Neuronal stem cell (in vitro differentiated cells): ENCODE measurements at regions not wholly inside any gene's neighbourhood (a gene's known extent, or its start where the extent isn't known, plus 50 kb on each side); places are given as distances from the start of the nearest gene placed in this dataset.

Experiments used
- DNase-seq: peaks from one replicate; pipeline ENCODE4 v3.0.0-alpha.2; 2013; ENCODE audit warnings: low spot score
- H2AFZ ChIP-seq: one replicate; pipeline ENCODE4 v1.6.1; 2013; ENCODE audit warnings: mild to moderate bottlenecking, low read length, inconsistent platforms
- H2AK5ac ChIP-seq: 2 replicates; pipeline ENCODE4 v1.6.1; 2013; ENCODE audit warnings: low read depth, mild to moderate bottlenecking, inconsistent platforms, low read length, moderate library complexity, mixed read lengths
- H2BK120ac ChIP-seq: 2 replicates; pipeline ENCODE4 v1.6.1; 2013; ENCODE audit warnings: low read depth, mild to moderate bottlenecking, inconsistent platforms, low read length, moderate library complexity, mixed read lengths
- H2BK12ac ChIP-seq: one replicate; pipeline ENCODE4 v1.6.1; 2013; ENCODE audit warnings: low read length, inconsistent platforms
- H2BK15ac ChIP-seq: 2 replicates; pipeline ENCODE4 v1.6.1; 2013; ENCODE audit warnings: mild to moderate bottlenecking, low read length, inconsistent platforms, mixed read lengths
- H2BK5ac ChIP-seq: one replicate; pipeline ENCODE4 v1.6.1; 2013; ENCODE audit warnings: inconsistent platforms, mild to moderate bottlenecking, low read length, moderate library complexity
- H3K14ac ChIP-seq: one replicate; pipeline ENCODE4 v1.6.1; 2013; ENCODE audit warnings: low read length, inconsistent platforms
- H3K18ac ChIP-seq: 2 replicates; pipeline ENCODE4 v1.6.1; 2013; ENCODE audit warnings: low read length, inconsistent platforms
- H3K23ac ChIP-seq: 2 replicates; pipeline ENCODE4 v1.6.1; 2013; ENCODE audit warnings: low read depth, mild to moderate bottlenecking, mixed read lengths, low read length, inconsistent platforms; ENCODE audit not compliant: poor library complexity
- H3K27ac ChIP-seq: replicated peaks from 3 replicates; pipeline ENCODE4 v1.5.1; 2013; ENCODE audit warnings: low read length, inconsistent platforms
- H3K27me3 ChIP-seq, 3 experiments: 2 replicates each; pipeline ENCODE4 v1.6.1; 2013; ENCODE audit warnings: low read length in 3 of 3, mild to moderate bottlenecking in 2 of 3, inconsistent platforms in 1 of 3, low read depth in 1 of 3, mixed read lengths in 1 of 3, moderate library complexity in 1 of 3; ENCODE audit not compliant: control insufficient read depth in 3 of 3, insufficient read depth in 3 of 3
- H3K36me3 ChIP-seq, 2 donors: replicated peaks in 1 of 2; 2 replicates each; pipeline ENCODE4 v1.6.1; 2013; ENCODE audit warnings: low read length in 2 of 2; ENCODE audit not compliant: control insufficient read depth in 2 of 2, insufficient read depth in 2 of 2
- H3K4ac ChIP-seq: 2 replicates; pipeline ENCODE4 v1.6.1; 2013; ENCODE audit warnings: inconsistent platforms, mild to moderate bottlenecking, low read length, moderate library complexity
- H3K4me1 ChIP-seq, 2 donors: 1 replicate in 1 of 2; 2 replicates in 1 of 2; pipeline ENCODE4 v1.6.1; 2013; ENCODE audit warnings: low read length in 2 of 2, low read depth in 1 of 2; ENCODE audit not compliant: control insufficient read depth in 2 of 2, insufficient read depth in 1 of 2
- H3K4me2 ChIP-seq: one replicate; pipeline ENCODE4 v1.6.1; 2013; ENCODE audit warnings: mild to moderate bottlenecking, low read length, inconsistent platforms; ENCODE audit not compliant: insufficient read depth, poor library complexity, severe bottlenecking
- H3K4me3 ChIP-seq, 2 donors: 2 replicates each; pipeline ENCODE4 v1.5.1; 2013; ENCODE audit warnings: low read length in 2 of 2, mild to moderate bottlenecking in 2 of 2, inconsistent platforms in 1 of 2, moderate library complexity in 1 of 2
- H3K79me1 ChIP-seq: one replicate; pipeline ENCODE4 v1.6.1; 2013; ENCODE audit warnings: low read depth, mild to moderate bottlenecking, inconsistent platforms, low read length, moderate library complexity
- H3K9ac ChIP-seq: one replicate; pipeline ENCODE4 v1.6.1; 2013; ENCODE audit warnings: mild to moderate bottlenecking, low read depth, low read length, inconsistent platforms; ENCODE audit not compliant: poor library complexity
- H3K9me3 ChIP-seq, 2 donors: replicated peaks in 1 of 2; 2 replicates each; pipeline versions ENCODE3 to v1.6.1; 2013; ENCODE audit warnings: low read length in 2 of 2, mild to moderate bottlenecking in 2 of 2, inconsistent platforms in 1 of 2, low read depth in 1 of 2, mixed read lengths in 1 of 2, moderate library complexity in 1 of 2; ENCODE audit not compliant: control insufficient read depth in 2 of 2, insufficient read depth in 1 of 2
- H4K8ac ChIP-seq: one replicate; pipeline ENCODE4 v1.6.1; 2013; ENCODE audit warnings: low read depth, mild to moderate bottlenecking, inconsistent platforms, low read length, moderate library complexity
- H4K91ac ChIP-seq: one replicate; pipeline ENCODE4 v1.6.1; 2013; ENCODE audit warnings: low read length, low read depth, mild to moderate bottlenecking, inconsistent platforms; ENCODE audit not compliant: poor library complexity
- WGBS, 2 donors: extraction: QIAGEN DNeasy Blood & Tissue Kit; methylation state at CpG; one replicate each; pipeline ENCODE4 v1.1.7; 2013; ENCODE audit warnings: missing lambda C conversion rate in 2 of 2, mixed read lengths in 1 of 2; ENCODE audit not compliant: insufficient read length in 2 of 2, insufficient replicate concordance in 1 of 2; ENCODE audit errors: extremely low coverage in 2 of 2; 5-methylcytosine and 5-hydroxymethylcytosine counted together

DNA sequence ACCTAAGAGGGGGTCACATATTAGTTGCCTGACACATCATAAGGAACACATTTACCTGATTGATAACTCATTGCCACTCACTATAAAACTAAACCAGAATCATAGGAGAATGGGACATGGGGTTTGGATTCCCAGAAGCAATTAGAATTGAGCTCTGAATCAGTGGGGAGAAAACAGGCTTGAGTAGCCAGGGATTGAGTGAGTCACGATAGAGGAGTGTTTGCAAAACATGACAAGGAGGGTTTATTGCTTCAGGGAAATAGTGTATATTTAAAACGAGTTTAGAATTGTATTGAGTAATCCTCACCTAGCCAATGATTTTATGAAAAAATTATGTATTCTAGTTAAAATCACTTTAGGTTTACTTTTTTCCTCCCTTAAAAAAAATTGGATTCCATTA, 101.1 kb upstream of the THRB start:
- Histone ChIP-seq H3K4me3 (no peak overlapping the region), H3K9ac (no peak overlapping the region), H4K8ac (no peak overlapping the region), H3K79me1 (no peaks in the 10 kb centered on the region), H2BK12ac (no peak overlapping the region), H3K18ac (no peak overlapping the region), H2BK5ac (no peak overlapping the region), H3K23ac (no peak overlapping the region), H4K91ac (no peak overlapping the region), H3K4me2 (no peak overlapping the region), H3K27ac (no peak overlapping the region), H2BK120ac (no peak overlapping the region), H3K14ac (no peak overlapping the region), H2AK5ac (no peak overlapping the region), H2BK15ac (no peak overlapping the region), H3K9me3 (no peaks in the 10 kb centered on the region), H3K4me1 (peaks cover 0 to 6% of the 10 kb centered on the region in 2 donors), H3K36me3 (no peaks in the 10 kb centered on the region), H3K4ac (no peak overlapping the region), H2AFZ (no peak overlapping the region), H3K27me3 (no peaks in the 10 kb centered on the region)
- DNase-seq: no peak
- no CpG with 5 or more reads among the region's 2 CpGs for WGBS, 2 donors

DNA sequence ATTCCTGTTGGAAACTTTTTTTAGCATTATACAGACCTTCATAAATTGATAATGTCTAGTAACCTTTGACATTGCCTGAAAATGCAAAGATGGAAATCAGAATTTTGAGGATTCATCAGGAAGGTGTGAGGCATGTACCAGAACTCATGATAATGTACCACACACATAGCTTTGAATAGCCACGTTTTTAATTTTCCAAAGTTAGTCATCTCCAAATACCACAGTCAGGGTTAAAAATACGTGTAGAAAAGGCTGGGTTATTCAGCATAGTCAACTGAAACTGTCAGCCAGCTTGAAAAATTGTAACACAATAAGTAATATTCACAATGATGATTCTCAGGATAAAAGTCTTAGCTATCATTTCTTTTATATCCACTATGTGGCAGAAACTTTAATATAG, 102.0 kb upstream of the THRB start:
- H3K23ac ChIP-seq: no peak overlapping the region
- WGBS, 2 donors: no CpG with 5 or more reads among the region's 2 CpGs
- peaks cover 0 to 6% of the 10 kb centered on the region in 2 donors for H3K4me1 ChIP-seq
- no peaks in the 10 kb centered on the region for H3K9me3 ChIP-seq
- H3K14ac ChIP-seq: no peak overlapping the region
- H4K91ac ChIP-seq: no peak overlapping the region
- DNase-seq: no peak
- no peaks in the 10 kb centered on the region for H3K27me3 ChIP-seq
- no peaks in the 10 kb centered on the region for H3K36me3 ChIP-seq
- H2BK5ac ChIP-seq: no peak overlapping the region
- no peak overlapping the region for H2BK120ac ChIP-seq
- no peak overlapping the region for H3K27ac ChIP-seq
- H2BK12ac ChIP-seq: no peak overlapping the region
- H2BK15ac ChIP-seq: no peak overlapping the region
- H4K8ac ChIP-seq: no peak overlapping the region
- H2AK5ac ChIP-seq: no peak overlapping the region
- H3K4ac ChIP-seq: no peak overlapping the region
- H3K9ac ChIP-seq: no peak overlapping the region
- H3K4me2 ChIP-seq: no peak overlapping the region
- H3K18ac ChIP-seq: no peak overlapping the region
- H3K79me1 ChIP-seq: no peaks in the 10 kb centered on the region
- no peak overlapping the region for H2AFZ ChIP-seq
- H3K4me3 ChIP-seq: no peak overlapping the region

DNA sequence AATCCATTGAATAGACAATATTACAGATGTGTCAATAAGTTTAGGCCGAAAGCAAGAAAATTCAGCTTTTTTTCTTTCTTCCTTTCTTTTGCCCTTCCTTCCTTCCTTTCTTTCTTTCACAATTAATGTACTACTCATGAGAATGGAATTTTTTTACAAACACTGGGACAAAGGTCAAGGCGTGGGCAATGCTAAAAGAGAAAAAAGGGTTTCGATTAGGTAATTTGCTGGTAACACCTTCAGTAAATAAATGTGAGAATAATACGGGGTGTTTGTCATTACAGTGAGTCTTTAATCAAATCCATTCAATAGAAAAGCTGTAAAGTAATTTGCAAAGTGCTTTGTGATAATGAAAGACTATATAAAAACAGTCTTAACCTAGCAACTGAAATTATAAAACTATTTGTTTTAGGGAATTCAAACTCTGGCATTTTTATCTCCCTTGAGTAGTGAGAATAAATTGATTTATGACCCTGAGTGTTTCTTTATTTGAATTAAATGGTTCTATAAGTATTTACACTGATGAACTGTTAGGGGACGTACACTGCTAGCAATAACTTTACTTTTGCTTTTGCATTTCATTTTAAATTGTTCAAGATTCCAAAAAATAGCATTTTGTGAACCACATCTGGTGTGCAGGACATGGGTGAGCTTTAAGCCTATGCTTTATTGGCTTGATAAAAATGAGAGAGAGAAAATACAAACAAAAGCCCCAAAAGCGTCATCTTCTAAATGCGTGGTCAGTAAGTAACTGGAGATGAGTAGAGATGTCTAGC, 104.2 kb upstream of the THRB start:
- Histone ChIP-seq H4K91ac (no peak overlapping the region), H3K4me3 (no peak overlapping the region), H3K23ac (no peak overlapping the region), H2AK5ac (no peak overlapping the region), H3K36me3 (no peaks in the 10 kb centered on the region), H3K27ac (no peak overlapping the region), H2BK120ac (no peak overlapping the region), H3K9me3 (no peaks in the 10 kb centered on the region), H4K8ac (no peak overlapping the region), H3K4me2 (no peak overlapping the region), H2BK15ac (no peak overlapping the region), H3K18ac (no peak overlapping the region), H2BK12ac (no peak overlapping the region), H3K79me1 (no peaks in the 10 kb centered on the region), H3K4ac (no peak overlapping the region), H2BK5ac (no peak overlapping the region), H3K4me1 (no peaks in the 10 kb centered on the region), H2AFZ (no peak overlapping the region), H3K27me3 (no peaks in the 10 kb centered on the region), H3K14ac (no peak overlapping the region), H3K9ac (no peak overlapping the region)
- no peak for DNase-seq
- WGBS, 2 donors: no CpG with 5 or more reads among the region's 7 CpGs

DNA sequence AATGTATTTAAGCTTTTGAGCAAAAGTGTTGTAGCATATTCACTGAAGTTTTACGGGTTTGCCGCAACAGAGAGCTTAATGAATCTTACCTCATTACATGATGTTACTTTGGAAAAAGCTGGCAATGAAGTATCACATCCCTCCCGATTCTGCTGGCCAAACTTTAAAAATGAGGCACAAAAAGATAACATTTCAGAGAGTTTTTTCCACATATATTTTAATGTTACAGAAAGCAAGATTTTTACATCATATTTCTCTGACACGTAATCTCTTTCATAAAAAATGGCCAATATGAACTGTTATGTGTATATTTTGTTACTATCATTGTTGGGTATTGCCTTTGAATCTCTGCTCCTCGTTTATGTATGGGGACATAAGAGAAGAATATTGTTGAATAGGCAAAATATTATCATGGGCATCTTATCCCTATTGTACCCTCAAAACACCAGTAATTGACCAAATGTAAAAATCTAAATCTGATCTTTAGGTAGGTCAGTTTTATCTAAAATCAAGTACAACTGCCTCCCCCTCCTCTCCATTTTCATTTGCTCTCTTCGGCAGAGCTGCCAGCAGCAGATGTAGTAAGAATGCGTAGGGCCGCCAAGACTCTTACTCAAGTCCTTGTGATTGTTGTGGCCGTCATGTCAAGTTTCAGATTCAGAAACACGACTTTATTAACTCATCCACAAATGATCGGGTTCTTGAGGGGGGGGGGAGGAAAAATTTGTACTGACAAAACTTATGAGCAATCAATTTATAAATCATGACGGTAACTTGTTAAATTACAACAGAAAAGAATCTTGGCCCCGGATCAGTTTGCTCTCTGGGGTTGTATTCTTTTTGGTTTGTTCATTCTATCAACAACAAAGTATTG, 106.7 kb upstream of the THRB start:
- Histone ChIP-seq H2BK12ac (no peak overlapping the region), H3K79me1 (no peaks in the 10 kb centered on the region), H4K8ac (no peak overlapping the region), H2BK5ac (no peak overlapping the region), H3K4me2 (no peak overlapping the region), H3K27ac (no peak overlapping the region), H3K4me3 (no peak overlapping the region), H2BK15ac (no peak overlapping the region), H3K18ac (no peak overlapping the region), H3K14ac (no peak overlapping the region), H3K23ac (no peak overlapping the region), H3K4ac (no peak overlapping the region), H3K27me3 (no peaks in the 10 kb centered on the region), H3K36me3 (no peaks in the 10 kb centered on the region), H3K9ac (no peak overlapping the region), H3K4me1 (no peaks in the 10 kb centered on the region), H2AK5ac (no peak overlapping the region), H2BK120ac (no peak overlapping the region), H2AFZ (no peak overlapping the region), H4K91ac (no peak overlapping the region), H3K9me3 (no peaks in the 10 kb centered on the region)
- DNase-seq: no peak
- WGBS, 2 donors: no CpG with 5 or more reads among the region's 13 CpGs
